Hepatocyte (in vitro differentiated cells): ENCODE measurements at regions not wholly inside any gene's neighbourhood (a gene's known extent, or its start where the extent isn't known, plus 50 kb on each side); places are given as distances from the start of the nearest gene placed in this dataset.

Experiments used
- CTCF ChIP-seq: fragments of 200-600 bp; sonication (generic); IDR thresholded peaks from 2 replicates; pipeline ENCODE4 v1.5.1; 2016; ENCODE audit warnings: antibody characterized with exemption, mild to moderate bottlenecking; ENCODE audit not compliant: poor library complexity
- EZH2 ChIP-seq: fragments of 200-600 bp; sonication (generic); IDR thresholded peaks from 2 replicates; pipeline ENCODE4 v1.6.1; 2016; ENCODE audit warnings: antibody characterized with exemption, mild to moderate bottlenecking, borderline replicate concordance
- EZH2phosphoT487 ChIP-seq: fragments of 200-600 bp; sonication (generic); IDR thresholded peaks from one replicate; pipeline ENCODE4 v1.6.1; 2018; ENCODE audit warnings: antibody characterized with exemption, mild to moderate bottlenecking, low read depth, moderate library complexity; ENCODE audit not compliant: unreplicated experiment, severe bottlenecking

GRCh38 chr6:74318738-74319137 lies 622.7 kb downstream of the CD109 start:
- no peak for TF ChIP-seq CTCF
- no peak for TF ChIP-seq EZH2
- TF ChIP-seq EZH2phosphoT487, result no peak
